Ascending aorta (tissue), 2 donors: ENCODE measurements at regions not wholly inside any gene's neighbourhood (a gene's known extent, or its start where the extent isn't known, plus 50 kb on each side); places are given as distances from the start of the nearest gene placed in this dataset.

Experiments
- DNase-seq, 2 donors: peaks; one replicate each; pipeline ENCODE4 v3.0.0-alpha.2; 2019; ENCODE audit warnings: low spot score in 2 of 2
- H3K27ac ChIP-seq, 2 donors: fragments of 200-600 bp; sonication (generic); one replicate each; pipeline ENCODE4 v1.5.1; 2016 to 2017; ENCODE audit warnings: mild to moderate bottlenecking in 1 of 2
- H3K27me3 ChIP-seq: fragments of 200-600 bp; sonication (generic); one replicate; pipeline ENCODE4 v1.5.1; 2017
- H3K36me3 ChIP-seq, 2 donors: fragments of 200-600 bp; sonication (generic); one replicate each; pipeline ENCODE4 v1.5.1; 2016
- H3K4me1 ChIP-seq, 2 donors: fragments of 200-600 bp; sonication (generic); one replicate each; pipeline ENCODE4 v1.5.1; 2016 to 2017; ENCODE audit warnings: mild to moderate bottlenecking in 1 of 2
- H3K4me3 ChIP-seq, 2 donors: fragments of 200-600 bp; sonication (generic); one replicate each; pipeline ENCODE4 v1.5.1; 2016 to 2017; ENCODE audit warnings: mild to moderate bottlenecking in 1 of 2
- H3K9me3 ChIP-seq, 2 donors: fragments of 200-600 bp; sonication (generic); one replicate each; pipeline ENCODE4 v1.5.1; 2016
- CTCF ChIP-seq, 3 experiments: fragments of 200-600 bp in 2 of 3; fragments of 450-650 bp in 1 of 3; sonication (generic) in 2 of 3; IDR thresholded peaks; one replicate each; pipeline ENCODE4 v1.5.1; 2016 to 2019; ENCODE audit warnings: antibody characterized with exemption in 3 of 3, mild to moderate bottlenecking in 1 of 3, moderate library complexity in 1 of 3
- intact Hi-C: fragments of 100-400 bp; cut with DNase I; formaldehyde crosslinking; loops from one replicate; pipeline ENCODE4 v1.15.1; 2023

GRCh38 chr12:85580562-85581168 is 255.5 kb downstream of the RASSF9 start:
- no peaks in the 10 kb centered on the region for H3K36me3 ChIP-seq
- intact Hi-C loops: no loop called here
- TF ChIP-seq CTCF (IDR thresholded peaks at IDR 0.05): no peak
- no peaks in the 10 kb centered on the region for H3K27me3 ChIP-seq
- no peak for DNase-seq
- no peak overlapping the region for H3K27ac ChIP-seq
- no peaks in the 10 kb centered on the region for H3K9me3 ChIP-seq
- no peak overlapping the region for H3K4me3 ChIP-seq
- no peaks in the 10 kb centered on the region for H3K4me1 ChIP-seq

DNA sequence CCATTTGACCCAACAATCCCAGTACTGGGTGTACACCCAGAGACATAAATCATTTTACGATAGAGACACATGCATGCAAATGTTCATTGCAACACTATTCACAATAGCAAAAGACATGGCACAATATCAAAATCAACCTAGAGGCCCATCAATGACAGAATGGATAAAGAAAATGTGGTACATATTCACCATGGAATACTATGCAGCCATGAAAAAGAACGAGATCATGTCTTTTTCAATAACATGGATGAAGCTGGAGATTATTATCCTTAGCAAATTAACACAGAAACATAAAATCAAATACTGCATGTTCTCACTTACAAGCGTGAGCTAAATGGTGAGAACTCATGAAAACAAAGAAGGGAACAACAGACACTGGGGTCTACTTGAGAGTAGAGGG is 249.1 kb downstream of the RASSF9 start:
- H3K36me3 ChIP-seq: no peaks in the 10 kb centered on the region
- H3K4me1 ChIP-seq: no peaks in the 10 kb centered on the region
- no peak overlapping the region for H3K27ac ChIP-seq
- H3K27me3 ChIP-seq: no peaks in the 10 kb centered on the region
- H3K4me3 ChIP-seq: no peak overlapping the region
- intact Hi-C loops: no loop called here
- no peak for TF ChIP-seq CTCF (IDR thresholded peaks at IDR 0.05)
- no peak for DNase-seq
- no peaks in the 10 kb centered on the region for H3K9me3 ChIP-seq

DNA sequence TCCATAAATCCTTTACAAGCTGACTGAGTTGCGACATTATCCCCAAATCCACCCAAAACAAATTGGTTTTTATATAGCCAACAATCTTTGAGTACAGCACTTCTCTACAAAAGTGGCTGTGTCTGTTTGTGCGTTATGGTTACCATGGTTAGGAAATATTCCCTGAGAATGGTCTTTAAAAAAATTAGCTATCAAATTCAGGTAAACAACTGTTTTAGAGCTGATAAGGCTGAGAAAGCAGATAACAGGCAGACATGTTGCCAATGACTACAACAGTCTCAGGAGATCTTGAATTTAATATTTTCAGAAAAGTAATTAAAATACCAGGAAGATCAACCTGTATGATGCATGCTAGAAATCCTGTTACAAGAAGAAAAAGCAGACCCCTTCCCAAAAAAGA is 248.0 kb downstream of the RASSF9 start:
- intact Hi-C loops: no loop called here

GRCh38 chr12:85600841-85601240 is 235.4 kb downstream of the RASSF9 start:
- intact Hi-C loops: no loop called here
- TF ChIP-seq CTCF (IDR thresholded peaks at IDR 0.05): no peak
- no peaks in the 10 kb centered on the region for H3K36me3 ChIP-seq
- H3K9me3 ChIP-seq: no peaks in the 10 kb centered on the region
- no peak for DNase-seq
- no peak overlapping the region for H3K4me3 ChIP-seq
- H3K27me3 ChIP-seq: no peaks in the 10 kb centered on the region
- H3K4me1 ChIP-seq: no peaks in the 10 kb centered on the region
- H3K27ac ChIP-seq: no peak overlapping the region

More for the DNA sequence above, 248.0 kb downstream of the RASSF9 start:
- no peaks in the 10 kb centered on the region for H3K27me3 ChIP-seq
- no peaks in the 10 kb centered on the region for H3K9me3 ChIP-seq
- H3K4me1 ChIP-seq: no peaks in the 10 kb centered on the region
- H3K4me3 ChIP-seq: no peak overlapping the region
- H3K36me3 ChIP-seq: no peaks in the 10 kb centered on the region
- DNase-seq: no peak
- H3K27ac ChIP-seq: no peak overlapping the region
- no peak for TF ChIP-seq CTCF (IDR thresholded peaks at IDR 0.05)

DNA sequence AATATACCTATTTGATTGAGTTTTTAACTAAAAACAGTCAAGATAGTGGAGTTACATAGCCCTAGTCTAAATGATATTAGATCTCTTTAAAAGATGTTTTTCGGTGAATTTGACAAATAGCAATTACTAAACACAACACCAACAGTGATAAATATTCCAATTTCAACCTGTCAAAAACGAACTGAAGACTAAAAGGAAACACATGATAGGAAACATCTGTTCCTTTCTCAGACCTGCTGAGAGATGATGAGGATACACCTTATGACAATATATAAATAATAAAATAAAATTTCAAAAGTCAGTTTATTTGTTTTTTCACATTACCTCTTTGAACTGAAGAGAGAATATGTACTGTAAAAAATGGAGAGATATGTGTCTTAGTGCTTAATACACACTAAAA is 232.7 kb downstream of the RASSF9 start:
- no peak for TF ChIP-seq CTCF (IDR thresholded peaks at IDR 0.05)
- Histone ChIP-seq H3K36me3 (no peaks in the 10 kb centered on the region), H3K27ac (no peak overlapping the region), H3K27me3 (no peaks in the 10 kb centered on the region), H3K4me1 (no peaks in the 10 kb centered on the region), H3K9me3 (no peaks in the 10 kb centered on the region), H3K4me3 (no peak overlapping the region)
- intact Hi-C loops: no loop called here
- DNase-seq: no peak

DNA sequence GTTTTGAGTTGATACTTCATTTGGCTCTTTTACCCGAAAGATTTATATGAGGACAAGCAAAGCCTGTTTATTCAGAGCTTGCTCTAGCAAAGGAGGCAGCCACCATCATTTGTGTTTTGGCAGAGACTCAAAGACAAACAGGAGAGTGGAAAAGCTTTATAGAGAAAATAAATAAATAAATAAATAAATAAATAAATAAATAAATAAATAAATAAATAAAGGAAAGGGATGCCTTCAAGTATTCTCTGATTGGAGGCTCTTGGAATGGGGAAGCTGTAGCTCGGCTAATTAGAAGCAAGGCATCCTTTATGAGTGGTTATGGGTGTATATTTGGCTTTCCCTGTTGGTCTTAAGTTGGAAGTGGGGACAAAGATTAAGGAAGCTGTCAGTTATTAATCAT is 229.8 kb downstream of the RASSF9 start:
- H3K9me3 ChIP-seq: no peaks in the 10 kb centered on the region
- H3K4me1 ChIP-seq: no peaks in the 10 kb centered on the region
- no peak for DNase-seq
- intact Hi-C loops: no loop called here
- H3K36me3 ChIP-seq: no peaks in the 10 kb centered on the region
- no peak overlapping the region for H3K4me3 ChIP-seq
- H3K27ac ChIP-seq: no peak overlapping the region
- H3K27me3 ChIP-seq: no peaks in the 10 kb centered on the region
- TF ChIP-seq CTCF (IDR thresholded peaks at IDR 0.05): no peak
